GM21526 (cell line): ENCODE measurements at regions not wholly inside any gene's neighbourhood (a gene's known extent, or its start where the extent isn't known, plus 50 kb on each side); places are given as distances from the start of the nearest gene placed in this dataset.

Experiments
- ATAC-seq: cut with Tn5 transposase; IDR thresholded peaks from one replicate; pipeline ENCODE4 v1.9.1; 2021; ENCODE audit warnings: moderate library complexity; ENCODE audit not compliant: unreplicated experiment, low FRiP score

DNA sequence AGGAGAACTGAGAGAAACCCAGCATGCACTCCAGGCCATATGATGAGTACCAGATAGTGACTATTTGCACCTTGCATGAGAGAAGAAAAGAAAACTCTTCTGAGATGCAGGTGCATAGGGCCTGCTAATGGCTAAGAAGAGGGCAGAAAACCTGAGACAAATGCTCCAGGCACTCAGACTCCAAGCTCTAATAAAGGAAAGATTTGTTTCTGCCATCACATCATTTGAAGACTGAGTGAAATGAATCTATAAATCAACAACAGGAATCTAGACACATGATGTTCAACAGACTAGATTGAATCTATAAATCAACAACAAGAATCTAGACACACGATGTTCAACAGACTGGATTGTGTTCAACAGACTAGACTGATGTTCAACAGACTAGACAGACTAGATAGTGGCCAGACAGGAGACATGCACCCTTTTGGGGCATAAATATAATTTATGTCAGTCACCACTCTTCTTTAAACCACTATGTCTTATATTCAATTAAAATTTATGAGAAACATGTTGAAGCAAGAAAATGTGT is 482.7 kb upstream of the UBE2E3 start:
- ATAC-seq = no peak

DNA sequence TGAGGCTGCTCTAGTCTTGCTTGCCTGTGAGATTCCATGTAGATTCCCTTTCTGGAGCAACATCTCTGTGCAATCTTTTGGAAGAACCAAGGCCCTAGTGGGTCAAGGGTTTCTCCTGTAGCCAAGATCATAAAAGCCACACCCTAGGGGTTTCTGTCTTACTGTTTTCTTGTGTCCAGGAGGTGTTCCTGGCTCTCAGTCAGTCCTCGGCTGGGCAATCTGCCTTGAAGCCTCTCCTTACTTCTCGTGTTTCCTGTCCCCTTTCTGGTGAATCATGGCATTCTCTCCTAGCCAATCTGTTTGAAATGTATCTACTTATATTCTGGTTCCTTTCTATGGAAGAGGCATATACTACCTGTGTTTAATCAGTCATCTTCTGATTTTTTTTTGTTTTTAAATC is 484.8 kb upstream of the UBE2E3 start:
- ATAC-seq = no peak

DNA sequence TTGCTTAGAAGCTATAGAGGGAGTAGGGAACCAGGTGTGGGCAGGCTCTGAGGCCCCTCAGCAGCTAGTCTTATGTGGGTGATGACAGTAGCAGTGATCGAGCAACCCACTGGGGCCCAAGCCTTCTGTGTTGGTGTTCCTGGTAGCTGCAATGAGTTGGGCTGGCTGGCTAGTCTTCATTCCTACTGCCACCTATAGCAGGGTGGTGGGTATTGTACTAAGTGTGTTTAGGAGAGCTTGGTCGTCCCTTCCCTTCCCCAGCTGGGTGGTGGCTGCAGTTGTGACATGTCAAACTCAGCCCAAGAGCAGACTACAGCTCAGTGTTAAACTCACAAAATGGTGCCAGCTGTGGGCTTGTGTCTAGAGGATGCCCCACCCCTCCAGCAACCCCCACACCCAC is 486.1 kb upstream of the UBE2E3 start:
- ATAC-seq = no peak

DNA sequence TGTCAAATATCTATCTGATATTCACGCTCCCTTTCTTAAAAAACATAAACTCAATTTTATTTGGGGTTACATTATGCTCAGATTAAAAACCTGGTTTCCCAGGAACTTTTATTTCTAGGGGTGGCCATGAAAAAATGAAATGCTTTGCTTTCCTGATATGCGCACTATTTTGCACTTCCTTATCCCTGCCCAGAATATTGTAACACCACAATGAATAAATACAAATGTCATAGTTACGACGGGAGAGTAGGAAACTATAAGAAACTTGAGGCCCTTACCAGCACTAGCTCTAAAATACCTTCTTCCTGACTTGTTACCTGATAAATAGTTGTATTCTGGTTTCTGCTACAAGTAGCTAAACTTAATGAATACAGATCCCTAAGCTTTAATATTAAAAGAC is 475.6 kb upstream of the CWC22 start:
- ATAC-seq = no peak

DNA sequence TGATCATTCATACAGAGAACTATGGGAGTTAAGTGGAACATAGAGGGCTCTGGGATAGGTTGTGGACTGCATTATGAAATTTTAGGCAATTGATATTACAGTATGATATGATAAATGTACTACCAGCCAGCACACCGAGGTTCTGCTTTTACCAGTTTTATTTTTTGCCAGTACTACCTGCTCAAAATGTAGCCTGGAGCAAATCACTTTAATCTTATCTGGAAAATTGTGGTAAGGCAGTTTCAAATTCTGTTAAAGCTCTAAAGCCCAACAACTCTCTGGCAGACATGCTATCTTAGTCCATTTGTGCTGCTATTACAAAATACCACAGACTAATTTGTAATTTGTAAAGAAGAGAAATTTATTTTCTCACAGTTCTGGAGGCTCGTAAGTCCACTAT is 474.9 kb upstream of the CWC22 start:
- ATAC-seq = no peak

DNA sequence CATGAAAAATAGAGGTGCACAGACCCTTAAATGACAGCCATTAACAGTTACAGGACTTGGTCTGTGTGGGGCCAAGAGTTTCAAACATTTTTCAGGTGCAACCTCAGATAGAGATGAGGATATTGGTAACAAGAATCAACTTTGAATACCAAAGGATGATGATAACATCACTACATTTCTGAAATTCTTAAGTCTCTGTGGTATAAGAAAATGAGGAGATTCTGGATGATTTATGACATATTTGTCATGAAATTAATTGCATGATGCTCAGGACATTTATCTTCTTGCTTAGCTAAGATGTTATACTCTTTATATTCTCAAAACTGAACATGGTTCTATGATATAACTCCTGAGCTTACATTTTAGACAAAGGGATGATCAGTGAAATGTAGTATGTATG is 471.8 kb upstream of the CWC22 start:
- ATAC-seq = no peak

DNA sequence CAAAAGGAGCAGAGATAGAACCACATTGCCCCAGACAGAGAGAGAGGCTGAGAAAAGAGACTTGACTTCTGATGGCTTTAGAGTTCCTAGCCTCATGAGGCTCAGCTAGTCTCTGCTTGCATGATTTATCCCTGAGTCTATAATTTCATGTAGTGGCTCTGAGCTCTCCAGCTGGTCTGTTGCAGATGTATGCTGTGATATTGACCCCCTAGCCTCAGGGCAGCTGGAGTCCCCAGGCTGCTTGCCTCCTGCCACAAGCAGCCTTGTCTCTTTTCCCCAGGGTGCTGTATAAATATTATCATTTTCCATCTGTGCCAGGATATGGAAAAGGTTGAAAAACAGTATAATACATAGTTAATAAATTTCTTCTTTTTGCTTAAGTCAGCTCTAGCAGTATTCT is 467.6 kb upstream of the CWC22 start:
- no peak for ATAC-seq

DNA sequence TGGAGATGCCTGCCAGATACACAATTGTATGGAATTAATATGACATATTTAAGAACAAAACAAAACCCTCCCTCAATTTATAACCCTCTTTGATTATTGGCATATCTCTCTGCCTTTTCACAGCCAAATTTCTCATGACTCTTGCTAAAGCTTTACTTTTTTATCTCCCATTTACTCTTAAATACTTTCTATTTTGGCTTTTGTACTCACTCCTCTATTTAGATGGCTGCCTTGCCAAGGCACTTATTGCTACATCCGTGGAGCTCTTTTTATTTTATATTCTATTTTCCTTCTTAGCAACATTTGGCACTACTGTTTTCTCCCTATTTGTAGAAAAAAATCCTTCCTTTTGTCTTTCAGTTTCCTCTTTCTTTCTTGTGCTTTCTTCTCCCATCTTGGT is 466.4 kb upstream of the CWC22 start:
- no peak for ATAC-seq

DNA sequence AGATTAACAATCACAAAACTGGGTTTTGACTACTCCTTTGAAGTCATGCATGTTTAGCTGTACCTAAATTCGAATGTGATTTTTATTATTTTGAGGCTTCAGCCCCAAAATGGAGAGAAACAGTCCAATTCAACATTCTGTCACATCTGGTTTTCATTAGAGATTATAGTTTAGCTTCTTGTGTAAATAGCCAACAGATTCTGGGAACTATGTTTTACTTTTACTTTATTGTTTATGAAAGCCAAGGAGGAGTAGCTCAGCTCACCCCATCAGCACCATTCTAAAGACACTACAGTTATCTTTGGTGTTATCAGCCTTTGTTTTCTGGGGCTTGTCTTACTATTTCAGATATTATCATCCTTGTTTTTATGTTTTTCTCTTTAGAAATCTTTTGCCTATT is 465.0 kb upstream of the CWC22 start:
- no peak for ATAC-seq

DNA sequence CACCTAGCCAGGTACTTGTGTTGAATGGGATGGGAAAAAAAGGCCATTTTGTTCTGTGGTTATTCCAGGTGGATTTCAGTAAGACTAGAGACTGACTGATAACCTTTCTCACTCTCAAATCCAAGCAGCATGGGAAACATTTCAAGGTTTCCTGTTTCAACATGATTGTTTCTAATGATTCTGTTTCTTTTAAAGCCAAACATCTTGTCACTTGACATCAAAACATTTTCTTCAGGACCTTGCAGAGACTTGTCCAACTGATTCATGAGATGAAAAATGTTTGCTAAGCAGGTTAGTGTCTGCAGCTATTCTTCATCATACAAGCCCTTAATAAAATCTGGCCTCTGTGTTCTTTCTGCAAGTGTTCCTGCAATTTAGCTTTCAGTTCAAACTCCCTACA is 456.5 kb upstream of the CWC22 start:
- no peak for ATAC-seq

DNA sequence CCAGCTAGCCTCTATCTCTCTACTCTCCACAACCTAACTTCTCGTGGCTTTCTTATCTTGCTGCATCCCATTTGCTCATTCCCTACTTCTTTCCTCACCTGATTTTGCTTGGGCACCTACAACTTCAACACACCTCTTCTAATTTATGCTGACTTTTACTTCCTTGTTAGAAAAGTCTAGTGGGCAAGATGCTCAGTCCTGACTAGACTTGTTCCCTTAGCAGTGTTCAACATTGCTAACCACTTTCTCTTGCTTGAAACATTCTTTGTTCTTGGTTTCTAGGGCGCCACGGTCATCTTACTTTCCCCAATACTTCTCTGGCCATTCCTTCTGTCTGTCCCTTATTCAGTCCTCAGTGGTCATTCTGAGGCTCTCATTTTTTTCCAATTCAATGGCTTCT is 454.7 kb upstream of the CWC22 start:
- ATAC-seq = no peak

DNA sequence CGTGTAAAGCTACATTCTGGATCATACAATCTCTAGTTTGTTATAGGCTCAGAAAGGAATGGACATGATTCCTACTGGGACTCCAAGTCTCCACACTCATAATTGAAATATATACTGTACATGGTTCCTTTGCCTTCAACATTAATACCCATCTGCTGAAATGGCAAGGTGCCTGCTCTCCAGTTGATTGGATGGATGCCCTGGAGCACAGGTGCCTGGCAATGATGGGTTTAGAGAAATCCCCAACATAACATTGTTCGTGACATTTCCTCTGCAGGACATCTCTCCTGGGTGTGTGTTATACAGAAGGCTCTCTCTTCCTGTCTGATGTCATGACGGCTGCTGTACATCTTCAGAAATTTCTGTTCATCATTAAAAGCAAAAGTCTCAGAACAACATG is 449.7 kb upstream of the CWC22 start:
- ATAC-seq = no peak

DNA sequence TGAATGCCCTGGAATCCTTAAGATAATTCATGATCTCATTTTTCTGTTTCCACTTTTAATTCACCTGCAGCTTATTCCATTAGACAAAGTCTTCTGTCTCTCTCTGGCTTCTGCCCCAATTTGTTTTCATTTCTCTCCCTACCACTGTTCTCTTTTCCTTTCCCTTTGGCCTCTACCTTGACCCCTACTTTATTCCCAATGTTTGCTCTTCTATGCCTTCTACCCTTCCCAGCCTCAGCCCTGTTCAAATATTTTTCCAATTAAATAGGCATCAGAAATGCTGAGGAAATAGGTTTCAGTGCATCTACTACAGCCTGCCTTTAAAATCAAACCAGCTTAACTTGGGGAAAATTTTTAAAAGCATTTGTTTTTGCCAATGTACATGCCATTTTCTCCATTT is 443.7 kb upstream of the CWC22 start:
- no peak for ATAC-seq

DNA sequence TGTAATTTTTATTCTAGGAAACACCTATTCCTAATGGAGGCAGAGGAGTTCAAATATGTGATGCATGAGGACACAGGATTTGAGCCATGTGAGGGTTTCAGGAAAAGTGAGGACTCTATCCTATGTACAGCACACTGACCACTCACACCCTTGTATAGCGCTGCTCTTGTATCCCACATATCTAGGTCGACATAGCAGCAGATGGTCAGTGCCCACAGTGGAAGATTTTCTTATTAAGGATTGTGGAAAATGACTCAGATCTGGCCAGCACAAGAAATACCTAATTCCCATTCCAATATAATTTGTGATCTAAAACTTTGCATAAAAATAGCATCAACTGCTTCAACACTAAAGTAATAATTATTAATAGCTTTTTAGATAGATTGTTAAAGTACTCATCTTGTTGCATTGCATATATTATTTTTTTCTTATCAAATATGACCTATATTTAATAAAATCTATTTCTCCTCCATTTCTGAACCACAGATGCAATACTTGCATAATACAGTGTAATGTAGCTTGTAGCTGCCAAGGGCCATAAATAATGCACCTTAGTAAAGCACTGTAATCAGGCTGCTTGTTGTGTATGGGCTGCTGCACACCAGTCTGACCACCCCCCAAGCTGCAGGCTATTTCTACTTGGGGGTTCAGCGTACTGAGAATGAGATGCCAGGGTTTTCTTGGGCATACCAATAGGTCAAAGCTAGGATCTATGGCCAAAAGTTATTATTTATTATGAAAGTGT is 442.2 kb upstream of the CWC22 start:
- no peak for ATAC-seq

DNA sequence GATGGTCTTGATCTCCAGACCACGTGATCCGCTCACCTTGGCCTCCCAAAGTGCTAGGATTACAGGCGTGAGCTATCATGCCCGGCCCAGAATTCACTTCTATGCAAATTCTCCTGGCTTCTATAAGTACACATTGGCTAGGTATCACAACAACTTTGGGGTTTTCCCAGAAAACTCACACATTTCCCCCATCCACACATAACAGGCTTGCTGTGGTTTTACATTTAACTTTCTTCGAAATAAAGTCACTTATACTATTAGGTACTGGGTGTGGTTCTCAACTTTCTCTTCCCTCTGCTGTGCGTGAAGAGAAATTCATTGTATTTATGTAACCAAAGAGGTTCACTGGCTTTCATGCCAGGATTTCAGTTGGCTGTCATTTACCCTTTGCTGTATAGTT is 439.4 kb upstream of the CWC22 start:
- ATAC-seq = no peak

DNA sequence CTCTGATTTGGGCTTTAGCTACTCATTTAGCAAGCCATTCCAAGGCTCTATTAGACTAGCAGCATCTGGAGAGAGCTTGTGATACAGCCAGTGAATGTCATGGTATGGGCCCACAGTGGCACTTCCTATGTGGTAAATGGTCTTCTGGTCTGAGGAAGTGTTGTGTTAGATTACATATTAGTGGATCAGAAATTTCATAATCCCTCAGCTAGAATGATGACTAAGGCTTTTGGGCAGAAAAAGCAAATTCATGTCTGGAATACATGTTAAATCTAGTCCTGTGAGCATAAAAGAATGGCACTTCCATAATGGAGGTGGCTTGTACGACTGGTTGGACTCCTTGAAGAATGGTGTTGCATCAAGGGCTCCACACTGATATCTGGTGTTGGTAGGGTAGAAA is 436.8 kb upstream of the CWC22 start:
- ATAC-seq = no peak

DNA sequence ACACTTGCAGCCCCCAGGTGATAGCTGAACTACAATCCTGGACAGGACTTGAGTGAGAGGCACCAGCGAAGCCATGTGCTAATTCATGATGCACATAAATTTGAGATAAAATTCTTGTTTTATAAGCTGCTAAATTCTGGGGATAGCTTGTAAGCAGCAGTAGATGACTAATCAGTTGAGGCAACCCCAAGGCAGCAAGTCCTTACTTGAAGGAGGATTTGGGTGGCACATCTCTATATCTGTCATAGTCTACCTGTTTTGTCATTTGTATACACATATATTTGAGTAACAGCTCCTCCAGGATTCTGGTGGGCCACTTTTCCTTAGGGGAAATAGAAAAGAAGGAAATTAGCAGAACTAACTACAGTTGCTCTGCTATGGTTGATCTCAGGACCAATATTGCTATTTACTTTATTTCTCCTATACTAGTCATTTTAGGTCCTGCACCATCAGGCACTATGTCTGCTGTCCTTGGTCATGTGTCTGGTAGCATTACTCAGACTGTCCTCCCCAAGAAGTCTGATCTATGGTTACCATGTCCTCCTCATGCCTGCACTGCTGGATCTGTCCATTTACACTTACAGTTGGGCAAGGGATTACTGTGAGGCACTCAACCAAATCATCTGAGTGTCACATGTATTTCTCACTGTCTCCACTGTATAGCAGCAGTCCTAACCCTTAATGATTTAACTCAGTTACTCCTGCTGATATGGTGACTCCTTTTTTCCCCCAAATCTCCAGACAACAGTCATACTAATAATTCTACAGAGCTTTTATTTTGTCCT is 436.0 kb upstream of the CWC22 start:
- no peak for ATAC-seq

DNA sequence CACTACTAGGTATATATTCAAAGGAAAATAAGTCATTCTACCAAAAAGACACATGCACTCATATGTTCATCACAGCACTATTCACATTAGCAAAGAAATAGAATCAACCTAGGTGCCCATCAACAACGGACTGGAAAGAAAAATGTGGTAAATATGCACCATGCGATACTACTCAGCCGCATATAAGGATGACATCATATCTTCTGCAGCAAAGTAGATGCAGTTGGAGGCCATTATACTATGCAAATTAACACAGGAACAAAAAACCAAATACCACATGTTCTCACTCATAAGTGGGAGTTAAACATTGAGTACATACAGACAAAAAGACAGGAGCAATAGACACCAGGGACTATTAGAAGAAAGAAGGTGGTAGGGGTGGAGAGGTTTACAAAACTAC is 412.1 kb upstream of the CWC22 start:
- no peak for ATAC-seq

DNA sequence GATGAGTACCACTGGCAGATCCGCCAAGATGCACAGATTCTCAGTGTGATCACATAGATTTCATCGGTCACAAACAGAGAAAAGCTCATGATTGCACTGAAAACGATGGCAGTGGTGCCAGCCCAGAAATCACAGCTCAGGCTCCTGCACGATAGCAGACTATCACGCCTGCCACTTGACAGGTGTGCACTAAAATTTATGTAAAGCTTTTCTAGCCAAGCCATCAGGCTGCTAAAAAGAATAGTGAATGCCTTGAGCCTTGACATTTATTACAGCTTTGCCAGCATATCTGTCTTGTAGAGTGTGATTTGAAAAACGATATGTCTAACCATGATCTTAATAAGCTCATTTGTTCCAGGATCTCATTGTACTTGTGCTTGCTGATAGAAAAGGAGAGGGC is 409.5 kb upstream of the CWC22 start:
- no peak for ATAC-seq

DNA sequence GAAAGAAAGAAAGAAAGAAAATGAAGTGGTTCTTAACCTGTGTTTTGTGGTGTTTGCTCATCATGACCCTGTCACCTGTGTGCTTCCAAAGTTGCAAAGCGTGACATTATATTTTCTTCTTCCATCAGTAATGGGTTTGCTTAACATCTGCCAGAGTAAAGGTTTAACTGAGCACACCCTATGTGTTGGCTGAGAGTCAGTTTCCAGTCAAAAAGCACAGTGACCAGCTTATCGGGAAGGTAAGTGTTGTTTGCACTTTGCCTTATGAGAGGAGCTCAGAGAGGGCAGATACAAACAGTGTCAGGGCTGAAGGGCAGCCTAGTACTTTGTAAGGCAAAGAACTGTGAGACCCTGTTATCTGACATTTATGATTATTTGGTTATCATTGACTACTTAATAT is 406.2 kb upstream of the CWC22 start:
- no peak for ATAC-seq

DNA sequence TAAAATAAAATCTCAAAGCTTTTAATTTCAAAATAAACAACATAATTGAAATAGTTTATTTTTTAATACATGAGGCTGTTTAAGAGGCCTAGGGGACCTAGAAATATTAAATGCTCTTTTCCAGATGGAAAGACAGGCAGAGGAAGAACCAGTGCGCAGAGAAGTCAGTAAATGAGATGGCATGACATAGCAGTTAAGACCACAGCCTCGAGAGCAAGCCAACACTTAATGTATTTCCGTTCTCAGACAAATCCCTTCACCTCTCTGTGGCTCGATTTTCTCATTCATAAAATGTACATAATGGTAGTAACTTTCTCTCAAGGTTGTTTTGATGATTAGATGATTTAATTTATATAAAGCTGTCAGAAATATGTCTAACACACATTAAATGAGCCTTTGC is 405.1 kb upstream of the CWC22 start:
- ATAC-seq = no peak

DNA sequence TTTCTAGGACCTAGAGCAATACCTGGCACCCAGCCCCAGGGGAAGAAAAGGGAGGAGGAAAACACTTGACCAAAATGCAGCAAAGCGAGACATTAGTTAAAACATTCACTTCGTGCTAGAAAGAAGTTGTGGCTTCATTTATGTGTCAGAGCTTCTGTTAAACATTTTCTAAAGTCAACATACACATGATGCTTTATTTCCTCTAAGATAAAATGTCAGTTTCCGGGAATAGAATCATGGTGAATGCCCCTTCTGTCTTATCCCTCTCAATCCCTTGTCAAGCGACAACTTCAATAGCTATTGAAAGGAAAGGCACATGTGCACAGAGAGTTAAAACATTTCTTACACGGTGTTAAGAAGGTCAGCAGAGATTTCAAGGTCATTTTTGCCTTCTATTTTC is 404.6 kb upstream of the CWC22 start:
- ATAC-seq = no peak
